ENCODE measurements at regions not wholly inside any gene's neighbourhood (a gene's known extent, or its start where the extent isn't known, plus 50 kb on each side); places are given as distances from the start of the nearest gene placed in this dataset.

DNA sequence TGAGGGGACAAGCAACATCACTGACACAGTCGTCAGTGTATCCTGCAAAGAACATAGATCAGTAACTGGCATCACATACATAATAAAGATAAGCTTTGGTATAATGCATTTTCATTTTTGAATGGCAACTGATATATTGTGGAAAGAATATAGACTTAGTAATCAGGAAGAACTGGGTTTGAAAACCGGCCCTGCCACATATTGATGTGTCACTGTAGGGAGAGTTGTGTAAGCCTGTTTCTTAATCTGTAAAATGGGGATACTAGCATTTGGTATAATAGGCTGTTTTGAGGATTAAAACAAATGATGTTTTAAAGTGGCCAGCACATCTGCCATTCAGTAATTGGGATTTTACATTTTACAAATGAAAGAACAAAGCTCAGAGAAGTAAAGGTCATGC is 277.8 kb upstream of the CNTNAP5 start:
- no peak overlapping the region for H3K4me3 Mint-ChIP-seq
- no peaks in the 10 kb centered on the region for H3K9me3 Mint-ChIP-seq
- H3K36me3 Mint-ChIP-seq (ENCODE audit: low read depth) = no peaks in the 10 kb centered on the region
- H3K4me1 Mint-ChIP-seq = no peaks in the 10 kb centered on the region
- TF ChIP-seq, protein P1, sequence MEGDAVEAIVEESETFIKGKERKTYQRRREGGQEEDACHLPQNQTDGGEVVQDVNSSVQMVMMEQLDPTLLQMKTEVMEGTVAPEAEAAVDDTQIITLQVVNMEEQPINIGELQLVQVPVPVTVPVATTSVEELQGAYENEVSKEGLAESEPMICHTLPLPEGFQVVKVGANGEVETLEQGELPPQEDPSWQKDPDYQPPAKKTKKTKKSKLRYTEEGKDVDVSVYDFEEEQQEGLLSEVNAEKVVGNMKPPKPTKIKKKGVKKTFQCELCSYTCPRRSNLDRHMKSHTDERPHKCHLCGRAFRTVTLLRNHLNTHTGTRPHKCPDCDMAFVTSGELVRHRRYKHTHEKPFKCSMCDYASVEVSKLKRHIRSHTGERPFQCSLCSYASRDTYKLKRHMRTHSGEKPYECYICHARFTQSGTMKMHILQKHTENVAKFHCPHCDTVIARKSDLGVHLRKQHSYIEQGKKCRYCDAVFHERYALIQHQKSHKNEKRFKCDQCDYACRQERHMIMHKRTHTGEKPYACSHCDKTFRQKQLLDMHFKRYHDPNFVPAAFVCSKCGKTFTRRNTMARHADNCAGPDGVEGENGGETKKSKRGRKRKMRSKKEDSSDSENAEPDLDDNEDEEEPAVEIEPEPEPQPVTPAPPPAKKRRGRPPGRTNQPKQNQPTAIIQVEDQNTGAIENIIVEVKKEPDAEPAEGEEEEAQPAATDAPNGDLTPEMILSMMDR (IDR thresholded peaks at IDR 0.05; ENCODE audit: unreplicated experiment in 3 of 3) = no peak
- no peak overlapping the region for H3K27ac Mint-ChIP-seq
- H3K27me3 Mint-ChIP-seq (ENCODE audit: low read depth) = no peaks in the 10 kb centered on the region

DNA sequence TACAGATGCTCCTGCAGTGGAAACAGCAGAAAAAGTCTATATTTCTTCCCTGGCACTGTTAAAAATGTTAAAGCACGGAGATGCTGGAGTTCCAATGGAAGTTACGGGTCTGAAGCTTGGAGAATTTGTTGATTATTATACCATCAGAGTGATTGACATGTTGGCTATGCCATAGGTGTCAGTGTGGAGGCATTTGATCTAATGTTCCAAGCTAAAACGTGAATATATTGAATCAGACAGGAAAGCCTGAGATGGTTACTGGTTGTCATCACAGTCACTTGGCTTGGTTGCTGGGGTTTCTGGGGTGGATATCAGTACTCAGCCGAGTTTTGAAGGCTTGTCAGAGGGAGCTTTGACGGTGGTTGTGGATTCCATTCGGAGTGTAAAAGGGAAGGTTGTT is 262.9 kb upstream of the CNTNAP5 start:
- H3K4me3 Mint-ChIP-seq = no peak overlapping the region
- H3K4me1 Mint-ChIP-seq = no peaks in the 10 kb centered on the region
- no peaks in the 10 kb centered on the region for H3K36me3 Mint-ChIP-seq (ENCODE audit: low read depth)
- H3K27ac Mint-ChIP-seq = no peak overlapping the region
- H3K27me3 Mint-ChIP-seq (ENCODE audit: low read depth) = no peaks in the 10 kb centered on the region
- H3K9me3 Mint-ChIP-seq = peaks cover 17% of the 10 kb centered on the region
- TF ChIP-seq, protein P1 (IDR thresholded peaks at IDR 0.05; ENCODE audit: unreplicated experiment in 3 of 3) = no peak

GRCh38 chr2:123768233-123768632 is 256.9 kb upstream of the CNTNAP5 start:
- Mint-ChIP-seq H3K36me3 (ENCODE audit: low read depth) (no peaks in the 10 kb centered on the region), H3K27ac (no peak overlapping the region), H3K9me3 (peaks cover 7% of the 10 kb centered on the region), H3K4me3 (no peak overlapping the region), H3K27me3 (ENCODE audit: low read depth) (no peaks in the 10 kb centered on the region), H3K4me1 (no peaks in the 10 kb centered on the region)
- TF ChIP-seq, protein P1 (IDR thresholded peaks at IDR 0.05; ENCODE audit: unreplicated experiment in 3 of 3) = no peak

- H3K9me3 Mint-ChIP-seq = peaks cover 6% of the 10 kb centered on the region
- no peaks in the 10 kb centered on the region for H3K4me1 Mint-ChIP-seq
- TF ChIP-seq, protein P1 (IDR thresholded peaks at IDR 0.05; ENCODE audit: unreplicated experiment in 3 of 3) = no peak
- H3K4me3 Mint-ChIP-seq = no peak overlapping the region
- H3K27ac Mint-ChIP-seq = no peak overlapping the region
- no peaks in the 10 kb centered on the region for H3K36me3 Mint-ChIP-seq (ENCODE audit: low read depth)
- no peaks in the 10 kb centered on the region for H3K27me3 Mint-ChIP-seq (ENCODE audit: low read depth)
These were observed 256.1 kb upstream of the CNTNAP5 start for GRCh38 chr2:123769001-123769400.

DNA sequence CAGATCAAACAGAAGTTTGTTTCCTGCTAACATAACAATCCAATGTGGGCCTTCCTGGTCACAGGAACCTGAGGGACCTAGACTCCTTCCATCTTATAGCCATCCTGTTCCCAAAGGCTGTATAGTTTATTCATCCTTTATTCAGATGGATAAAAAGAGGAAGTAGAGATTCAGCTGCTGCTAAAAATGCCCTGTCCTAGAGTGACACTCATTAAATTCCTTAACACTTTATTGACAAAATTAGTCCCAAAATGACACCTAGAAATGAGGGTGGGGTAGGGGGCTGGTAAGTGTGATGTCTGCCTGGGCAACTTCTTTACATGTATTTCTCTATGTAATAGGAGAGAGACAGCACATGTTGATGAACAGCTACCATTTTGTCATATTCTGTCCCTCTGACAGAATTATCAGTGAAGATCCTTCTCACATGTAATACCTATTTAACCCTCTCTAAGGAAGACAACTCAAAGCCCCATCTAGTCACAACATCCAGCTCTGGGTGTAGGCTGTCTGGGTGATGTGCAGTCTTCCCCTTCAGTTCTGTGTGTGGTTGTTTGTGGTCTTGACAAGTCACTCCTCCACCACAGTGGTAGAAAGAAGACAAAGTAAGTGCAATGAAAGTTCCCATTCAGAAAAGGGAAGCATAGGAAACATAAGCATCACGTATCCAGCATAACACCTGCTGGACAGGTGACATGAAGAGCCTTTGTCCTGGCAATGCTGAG is 253.9 kb upstream of the CNTNAP5 start:
- Mint-ChIP-seq H3K4me3 (no peak overlapping the region), H3K4me1 (no peaks in the 10 kb centered on the region), H3K9me3 (no peaks in the 10 kb centered on the region), H3K36me3 (ENCODE audit: low read depth) (no peaks in the 10 kb centered on the region), H3K27ac (no peak overlapping the region), H3K27me3 (ENCODE audit: low read depth) (no peaks in the 10 kb centered on the region)
- TF ChIP-seq, protein P1 (IDR thresholded peaks at IDR 0.05; ENCODE audit: unreplicated experiment in 3 of 3) = no peak
